ENCODE measurements at regions not wholly inside any gene's neighbourhood (a gene's known extent, or its start where the extent isn't known, plus 50 kb on each side); places are given as distances from the start of the nearest gene placed in this dataset.

GRCh38 chr3:99087277-99087676, 185.8 kb upstream of the DCBLD2 start:
- no peak for DNase-seq

- DNase-seq: no peak
Observed at GRCh38 chr3:99084826-99085225, 183.3 kb upstream of the DCBLD2 start.

- no peak for DNase-seq
Observed at GRCh38 chr3:99084156-99084555, 182.7 kb upstream of the DCBLD2 start.

- DNase-seq: no peak
Observed at GRCh38 chr3:99071096-99071495, 169.6 kb upstream of the DCBLD2 start.

GRCh38 chr3:99069973-99070372, 168.5 kb upstream of the DCBLD2 start:
- no peak for DNase-seq

GRCh38 chr3:99066863-99067262, 165.4 kb upstream of the DCBLD2 start:
- DNase-seq: no peak

GRCh38 chr3:99049164-99049563, 147.7 kb upstream of the DCBLD2 start:
- no peak for DNase-seq

GRCh38 chr3:99041747-99042146, 140.3 kb upstream of the DCBLD2 start:
- DNase-seq: no peak

- DNase-seq: no peak
Observed at GRCh38 chr3:99031778-99032177, 130.3 kb upstream of the DCBLD2 start.

GRCh38 chr3:99023590-99024192, 122.2 kb upstream of the DCBLD2 start:
- DNase-seq: no peak

GRCh38 chr3:99021466-99021865, 120.0 kb upstream of the DCBLD2 start:
- DNase-seq: no peak

- no peak for DNase-seq
Observed at GRCh38 chr3:99016452-99016851, 115.0 kb upstream of the DCBLD2 start.

- DNase-seq: no peak
Observed at GRCh38 chr3:99013777-99014315, 112.4 kb upstream of the DCBLD2 start.

- DNase-seq: no peak
Observed at GRCh38 chr3:99013077-99013476, 111.6 kb upstream of the DCBLD2 start.

- no peak for DNase-seq
Observed at GRCh38 chr3:99012051-99012450, 110.6 kb upstream of the DCBLD2 start.

- no peak for DNase-seq
Observed at GRCh38 chr3:99009851-99010250, 108.4 kb upstream of the DCBLD2 start.

GRCh38 chr3:99006686-99007085, 105.2 kb upstream of the DCBLD2 start:
- no peak for DNase-seq

GRCh38 chr3:98999675-99000074, 98.2 kb upstream of the DCBLD2 start:
- DNase-seq: no peak

- no peak for DNase-seq
Observed at GRCh38 chr3:98994128-98994762, 92.8 kb upstream of the DCBLD2 start.

GRCh38 chr3:98991393-98991792, 89.9 kb upstream of the DCBLD2 start:
- DNase-seq: no peak

GRCh38 chr3:98990657-98991056, 89.2 kb upstream of the DCBLD2 start:
- no peak for DNase-seq

GRCh38 chr3:98986073-98986472, 84.6 kb upstream of the DCBLD2 start:
- DNase-seq: peak; percentile 76

GRCh38 chr3:98985431-98985830, 83.9 kb upstream of the DCBLD2 start:
- no peak for DNase-seq

- DNase-seq: no peak
Observed at GRCh38 chr3:98984024-98984423, 82.5 kb upstream of the DCBLD2 start.

- DNase-seq: no peak
Observed at GRCh38 chr3:98982351-98982750, 80.9 kb upstream of the DCBLD2 start.

Measured in femur (tissue), 1 donor.